ENCODE measurements at regions not wholly inside any gene's neighbourhood (a gene's known extent, or its start where the extent isn't known, plus 50 kb on each side); places are given as distances from the start of the nearest gene placed in this dataset.

- no peak for DNase-seq
Measured at GRCh38 chr1:218679988-218680748, 335.0 kb downstream of the TGFB2 start.

- DNase-seq, result no peak
Measured at GRCh38 chr1:218683242-218683641, 338.1 kb downstream of the TGFB2 start.

- DNase-seq, result no peak
Measured at GRCh38 chr1:218686258-218686657, 341.1 kb downstream of the TGFB2 start.

- DNase-seq, result no peak
Measured at GRCh38 chr1:218686761-218687160, 341.6 kb downstream of the TGFB2 start.

GRCh38 chr1:218692808-218693207, 347.7 kb downstream of the TGFB2 start:
- DNase-seq, result no peak

- no peak for DNase-seq
Measured at GRCh38 chr1:218693599-218693998, 348.5 kb downstream of the TGFB2 start.

GRCh38 chr1:218694085-218694484, 348.9 kb downstream of the TGFB2 start:
- DNase-seq, result no peak

GRCh38 chr1:218694636-218695035, 349.5 kb downstream of the TGFB2 start:
- no peak for DNase-seq

- no peak for DNase-seq
Measured at GRCh38 chr1:218695525-218695924, 350.4 kb downstream of the TGFB2 start.

GRCh38 chr1:218698141-218698540, 353.0 kb downstream of the TGFB2 start:
- DNase-seq, result no peak

GRCh38 chr1:218699421-218699820, 354.3 kb downstream of the TGFB2 start:
- DNase-seq, result no peak

GRCh38 chr1:218699865-218700264, 354.7 kb downstream of the TGFB2 start:
- no peak for DNase-seq

GRCh38 chr1:218700666-218701065, 355.5 kb downstream of the TGFB2 start:
- no peak for DNase-seq

- no peak for DNase-seq
Measured at GRCh38 chr1:218701131-218701530, 356.0 kb downstream of the TGFB2 start.

- no peak for DNase-seq
Measured at GRCh38 chr1:218702775-218703174, 357.6 kb downstream of the TGFB2 start.

- DNase-seq, result no peak
Measured at GRCh38 chr1:218703836-218704235, 358.7 kb downstream of the TGFB2 start.

- no peak for DNase-seq
Measured at GRCh38 chr1:218705391-218705790, 360.3 kb downstream of the TGFB2 start.

- no peak for DNase-seq
Measured at GRCh38 chr1:218705911-218706893, 361.1 kb downstream of the TGFB2 start.

- DNase-seq, result no peak
Measured at GRCh38 chr1:218711001-218711400, 365.9 kb downstream of the TGFB2 start.

- no peak for DNase-seq
Measured at GRCh38 chr1:218711884-218712674, 366.9 kb downstream of the TGFB2 start.

- DNase-seq, result no peak
Measured at GRCh38 chr1:218712677-218713076, 367.5 kb downstream of the TGFB2 start.

- no peak for DNase-seq
Measured at GRCh38 chr1:218715961-218716669, 371.0 kb downstream of the TGFB2 start.

All from T-helper 1 cell (primary cell).